WERI-Rb-1 (cell line): ENCODE measurements at regions not wholly inside any gene's neighbourhood (a gene's known extent, or its start where the extent isn't known, plus 50 kb on each side); places are given as distances from the start of the nearest gene placed in this dataset.

Experiments
- DNase-seq: peaks from one replicate; pipeline ENCODE4 v3.0.0-alpha.2; 2020
- H3K27ac ChIP-seq: fragments of 250-450 bp; sonication (Bioruptor Pico); 2 replicates; pipeline ENCODE4 v1.5.1; 2020; ENCODE audit warnings: mild to moderate bottlenecking, moderate library complexity
- H3K27me3 ChIP-seq: fragments of 250-450 bp; sonication (Bioruptor Pico); 2 replicates; pipeline ENCODE4 v1.5.1; 2021; ENCODE audit warnings: mild to moderate bottlenecking, low read depth, moderate library complexity; ENCODE audit not compliant: insufficient read depth, severe bottlenecking
- H3K36me3 ChIP-seq: fragments of 250-450 bp; sonication (Bioruptor Pico); 2 replicates; pipeline ENCODE4 v1.5.1; 2020; ENCODE audit warnings: mild to moderate bottlenecking, moderate library complexity
- H3K4me3 ChIP-seq: 2 replicates; pipeline ENCODE4 v1.5.1; 2011; ENCODE audit warnings: low read depth, mild to moderate bottlenecking, control low read depth, low read length
- H3K9me3 ChIP-seq: fragments of 250-450 bp; sonication (Bioruptor Pico); 2 replicates; pipeline ENCODE4 v1.5.1; 2021; ENCODE audit warnings: mild to moderate bottlenecking, moderate library complexity; ENCODE audit not compliant: severe bottlenecking
- CTCF ChIP-seq: IDR thresholded peaks from 2 replicates; pipeline ENCODE4 v1.5.1; 2011; ENCODE audit warnings: low read depth, mild to moderate bottlenecking, control low read depth, inconsistent platforms, low read length

- Histone ChIP-seq H3K9me3 (peaks cover 4% of the 10 kb centered on the region), H3K27me3 (no peaks in the 10 kb centered on the region), H3K27ac (no peak overlapping the region), H3K4me3 (no peak overlapping the region), H3K36me3 (no peaks in the 10 kb centered on the region)
- no peak for TF ChIP-seq CTCF
- no peak for DNase-seq
Observed at GRCh38 chr14:58825606-58826005, 187.8 kb downstream of the DACT1 start.

GRCh38 chr14:58826845-58827686, 189.3 kb downstream of the DACT1 start:
- peaks cover 4% of the 10 kb centered on the region for H3K9me3 ChIP-seq
- no peaks in the 10 kb centered on the region for H3K27me3 ChIP-seq
- no peak overlapping the region for H3K4me3 ChIP-seq
- H3K27ac ChIP-seq = no peak overlapping the region
- no peaks in the 10 kb centered on the region for H3K36me3 ChIP-seq
- no peak for DNase-seq
- no peak for TF ChIP-seq CTCF

- Histone ChIP-seq H3K27ac (no peak overlapping the region), H3K9me3 (peaks cover 4% of the 10 kb centered on the region), H3K36me3 (no peaks in the 10 kb centered on the region), H3K27me3 (no peaks in the 10 kb centered on the region), H3K4me3 (no peak overlapping the region)
- no peak for DNase-seq
- no peak for TF ChIP-seq CTCF
Observed at GRCh38 chr14:58828298-58828697, 190.5 kb downstream of the DACT1 start.

GRCh38 chr14:58829594-58829993, 191.8 kb downstream of the DACT1 start:
- no peak for DNase-seq
- no peaks in the 10 kb centered on the region for H3K27me3 ChIP-seq
- no peak for TF ChIP-seq CTCF
- H3K27ac ChIP-seq = no peak overlapping the region
- H3K36me3 ChIP-seq = no peaks in the 10 kb centered on the region
- no peak overlapping the region for H3K4me3 ChIP-seq
- peaks cover 4% of the 10 kb centered on the region for H3K9me3 ChIP-seq

GRCh38 chr14:58830121-58830520, 192.4 kb downstream of the DACT1 start:
- H3K27ac ChIP-seq = no peak overlapping the region
- no peak overlapping the region for H3K4me3 ChIP-seq
- DNase-seq = no peak
- TF ChIP-seq CTCF = no peak
- no peaks in the 10 kb centered on the region for H3K27me3 ChIP-seq
- H3K36me3 ChIP-seq = no peaks in the 10 kb centered on the region
- H3K9me3 ChIP-seq = peaks cover 4% of the 10 kb centered on the region

GRCh38 chr14:58832095-58832521, 194.3 kb downstream of the DACT1 start:
- H3K4me3 ChIP-seq = no peak overlapping the region
- TF ChIP-seq CTCF = no peak
- no peaks in the 10 kb centered on the region for H3K36me3 ChIP-seq
- peaks cover under 1% of the 10 kb centered on the region for H3K9me3 ChIP-seq
- no peaks in the 10 kb centered on the region for H3K27me3 ChIP-seq
- H3K27ac ChIP-seq = no peak overlapping the region
- no peak for DNase-seq
